HG03342 (cell line): ENCODE measurements at regions not wholly inside any gene's neighbourhood (a gene's known extent, or its start where the extent isn't known, plus 50 kb on each side); places are given as distances from the start of the nearest gene placed in this dataset.
"Not testable (repeated sequence)": the region's sequence is repeated elsewhere in the genome, so short reads cannot be mapped to it uniquely, and the experiment has no call there.

Experiments
- ATAC-seq: cut with Tn5 transposase; IDR thresholded peaks from one replicate; pipeline ENCODE4 v1.9.1; 2021; ENCODE audit warnings: mild to moderate bottlenecking, moderate library complexity; ENCODE audit not compliant: unreplicated experiment

GRCh38 chr16:64736857-64737256, 385.0 kb downstream of the CDH11 start:
- ATAC-seq: no peak

- ATAC-seq: no peak
Measured at GRCh38 chr16:64731891-64732290, 390.0 kb downstream of the CDH11 start.

GRCh38 chr16:64730261-64730660, 391.6 kb downstream of the CDH11 start:
- ATAC-seq: no peak

GRCh38 chr16:64724339-64724738, 397.5 kb downstream of the CDH11 start:
- no peak for ATAC-seq

GRCh38 chr16:64718486-64718885, 403.4 kb downstream of the CDH11 start:
- ATAC-seq: no peak

GRCh38 chr16:64717871-64718270, 404.0 kb downstream of the CDH11 start:
- no peak for ATAC-seq

GRCh38 chr16:64715624-64716023, 406.2 kb downstream of the CDH11 start:
- no peak for ATAC-seq

GRCh38 chr16:64712026-64712425, 409.8 kb downstream of the CDH11 start:
- ATAC-seq: no peak

- no peak for ATAC-seq
Measured at GRCh38 chr16:64711596-64711995, 410.3 kb downstream of the CDH11 start.

GRCh38 chr16:64711026-64711425, 410.8 kb downstream of the CDH11 start:
- ATAC-seq: no peak

GRCh38 chr16:64705443-64705842, 416.4 kb downstream of the CDH11 start:
- ATAC-seq: no peak

- no peak for ATAC-seq
Measured at GRCh38 chr16:64704386-64704785, 417.5 kb downstream of the CDH11 start.

GRCh38 chr16:64702415-64702814, 419.4 kb downstream of the CDH11 start:
- no peak for ATAC-seq

- no peak for ATAC-seq
Measured at GRCh38 chr16:64700628-64701027, 421.2 kb downstream of the CDH11 start.

- ATAC-seq: no peak
Measured at GRCh38 chr16:64696866-64697265, 425.0 kb downstream of the CDH11 start.

GRCh38 chr16:64695684-64696083, 426.2 kb downstream of the CDH11 start:
- no peak for ATAC-seq

GRCh38 chr16:64693946-64694345, 427.9 kb downstream of the CDH11 start:
- no peak for ATAC-seq

- ATAC-seq: no peak
Measured at GRCh38 chr16:64687786-64688185, 434.1 kb downstream of the CDH11 start.

- ATAC-seq: no peak
Measured at GRCh38 chr16:64687123-64687522, 434.7 kb downstream of the CDH11 start.

- ATAC-seq: no peak
Measured at GRCh38 chr16:64679976-64680690, 441.7 kb downstream of the CDH11 start.

- no peak for ATAC-seq
Measured at GRCh38 chr16:64669573-64669972, 452.3 kb downstream of the CDH11 start.

GRCh38 chr16:64667334-64667877, 454.5 kb downstream of the CDH11 start:
- no peak for ATAC-seq

GRCh38 chr16:64662312-64662711, 459.6 kb downstream of the CDH11 start:
- not testable (repeated sequence) for ATAC-seq
